GM12892 (cell line): ENCODE measurements at regions not wholly inside any gene's neighbourhood (a gene's known extent, or its start where the extent isn't known, plus 50 kb on each side); places are given as distances from the start of the nearest gene placed in this dataset.

Experiments
- POLR2A ChIP-seq: IDR thresholded peaks from 2 replicates; pipeline ENCODE4 v1.6.1; 2011; ENCODE audit warnings: low read depth, low read length, control low read depth
- POLR2AphosphoS5 ChIP-seq: IDR thresholded peaks from 2 replicates; pipeline ENCODE4 v1.6.1; 2011; ENCODE audit warnings: low read depth, low read length, control low read depth

DNA sequence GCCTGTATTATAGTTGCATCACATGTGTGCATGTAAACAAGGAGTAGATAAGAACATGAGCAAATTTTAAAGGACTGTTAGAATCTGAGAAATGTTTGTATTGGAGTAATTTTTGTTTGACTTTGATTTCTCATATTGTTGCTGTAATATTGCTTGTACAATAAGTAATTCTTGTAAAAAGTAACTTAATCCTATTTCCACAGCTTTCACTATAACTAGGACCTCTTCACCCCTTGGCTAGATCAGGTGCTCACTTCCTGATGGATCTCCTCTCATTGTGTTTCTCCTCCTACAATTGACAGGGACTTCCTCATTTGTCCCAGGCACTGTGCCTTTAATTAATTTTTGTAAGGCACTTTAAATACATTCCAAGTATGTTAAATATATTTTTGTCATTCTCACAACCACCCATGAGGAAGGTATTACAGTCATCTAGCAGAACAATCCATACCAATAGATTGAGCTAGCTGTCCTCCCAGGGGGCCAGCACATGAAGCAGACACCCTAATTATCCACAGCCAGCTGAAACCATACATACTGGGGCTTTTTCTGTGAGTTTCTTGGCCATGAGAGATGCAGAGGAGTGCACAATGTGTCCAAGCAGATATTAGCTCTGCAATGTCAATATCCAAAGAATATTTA lies 359.5 kb upstream of the ACVR2A start:
- TF ChIP-seq POLR2A (no peak), POLR2AphosphoS5 (no peak)
